HG03103 (cell line): ENCODE measurements at regions not wholly inside any gene's neighbourhood (a gene's known extent, or its start where the extent isn't known, plus 50 kb on each side); places are given as distances from the start of the nearest gene placed in this dataset.

Experiments
- ATAC-seq: cut with Tn5 transposase; IDR thresholded peaks from one replicate; pipeline ENCODE4 v1.9.1; 2021; ENCODE audit warnings: low read depth; ENCODE audit not compliant: unreplicated experiment

GRCh38 chr9:109937861-109938453 is 158.0 kb downstream of the PALM2AKAP2 start:
- ATAC-seq, result no peak

- ATAC-seq, result no peak
Observed at GRCh38 chr9:109939698-109940342, 159.8 kb downstream of the PALM2AKAP2 start.

- ATAC-seq, result no peak
Observed at GRCh38 chr9:109940561-109940960, 160.6 kb downstream of the PALM2AKAP2 start.

DNA sequence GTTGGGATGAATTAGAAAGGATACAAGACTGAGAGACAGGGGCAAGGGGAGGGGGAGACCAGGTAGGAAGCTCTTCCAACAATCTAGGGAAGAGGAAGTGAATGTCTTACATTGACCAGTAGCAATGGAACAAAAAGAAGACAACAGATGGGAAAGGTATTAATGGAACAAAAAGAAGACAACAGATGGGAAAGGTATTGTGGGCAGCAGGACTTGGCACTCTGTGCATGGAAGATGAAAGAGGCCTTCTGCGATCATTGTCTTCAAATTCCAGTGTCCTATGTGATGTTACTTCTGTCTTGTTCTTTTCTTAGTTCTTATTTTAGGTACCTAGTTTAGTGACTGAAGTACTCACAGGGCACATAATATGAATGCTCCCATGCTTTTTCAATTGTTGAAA is 161.8 kb downstream of the PALM2AKAP2 start:
- ATAC-seq, result no peak

- ATAC-seq, result no peak
Observed at GRCh38 chr9:109945573-109945972, 165.6 kb downstream of the PALM2AKAP2 start.

- ATAC-seq, result no peak
Observed at GRCh38 chr9:109948453-109948852, 168.5 kb downstream of the PALM2AKAP2 start.

GRCh38 chr9:109950710-109951443 is 170.9 kb downstream of the PALM2AKAP2 start:
- no peak for ATAC-seq

- ATAC-seq, result no peak
Observed at GRCh38 chr9:109953300-109953699, 173.3 kb downstream of the PALM2AKAP2 start.

GRCh38 chr9:109953813-109954497 is 174.0 kb downstream of the PALM2AKAP2 start:
- no peak for ATAC-seq

- ATAC-seq, result no peak
Observed at GRCh38 chr9:109956717-109957440, 176.9 kb downstream of the PALM2AKAP2 start.

GRCh38 chr9:109959679-109960078 is 179.7 kb downstream of the PALM2AKAP2 start:
- ATAC-seq, result no peak

DNA sequence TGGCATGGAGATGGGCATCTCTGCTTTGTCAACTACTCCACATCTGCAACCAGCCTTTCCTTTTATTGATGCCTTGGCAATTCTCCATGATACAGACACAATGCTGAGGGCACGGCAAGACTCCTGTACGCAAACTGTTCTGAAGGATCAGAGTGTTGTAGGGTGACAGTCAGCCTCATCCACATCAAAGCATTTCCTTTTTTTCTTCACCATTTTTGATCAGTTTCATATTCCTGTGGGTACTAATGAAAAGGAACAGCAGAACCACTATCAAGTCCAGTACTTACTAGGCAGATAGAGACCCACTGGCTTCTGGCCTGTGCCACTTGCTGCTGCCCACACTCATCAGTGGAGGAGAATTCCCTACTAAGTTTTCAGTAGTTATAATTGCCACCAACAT is 181.6 kb downstream of the PALM2AKAP2 start:
- ATAC-seq, result no peak

DNA sequence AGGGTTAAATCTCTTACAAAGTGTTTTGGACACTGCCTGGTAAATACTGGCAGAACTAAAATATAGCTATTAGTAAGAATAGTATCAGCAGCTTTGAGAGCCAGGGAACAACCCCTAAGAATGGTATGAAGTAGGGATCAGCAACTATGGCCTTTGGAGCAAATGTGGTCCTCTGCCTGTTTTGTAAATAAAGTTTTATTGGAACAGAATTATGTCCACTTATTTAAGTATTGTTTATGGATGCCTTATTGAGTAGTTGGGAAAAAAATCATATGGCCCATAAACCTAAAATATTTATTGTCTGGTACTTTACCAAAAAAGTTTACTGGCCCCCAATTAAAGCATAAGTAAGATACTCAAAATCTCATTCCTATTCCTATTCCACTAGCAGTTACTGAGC is 182.2 kb downstream of the PALM2AKAP2 start:
- no peak for ATAC-seq

DNA sequence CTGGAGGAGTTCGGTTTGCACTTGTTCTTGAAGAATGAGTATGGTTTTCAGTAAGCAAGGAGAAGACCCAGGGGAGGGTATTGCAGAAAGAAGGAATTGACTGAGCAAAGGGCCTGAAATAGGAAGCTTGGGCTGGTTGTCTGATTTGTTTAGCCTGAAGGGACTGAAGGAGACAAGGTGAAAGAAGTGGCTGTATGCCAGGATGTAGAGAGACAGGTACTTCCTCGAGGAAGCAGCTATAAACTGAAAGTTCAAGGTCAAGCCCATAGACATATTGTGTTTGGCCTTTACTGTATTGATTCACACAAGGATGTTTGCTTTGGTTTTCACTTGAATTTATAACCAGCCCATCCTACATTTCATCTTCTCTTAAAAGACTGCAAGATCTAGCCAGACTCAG is 183.1 kb downstream of the PALM2AKAP2 start:
- ATAC-seq, result no peak

DNA sequence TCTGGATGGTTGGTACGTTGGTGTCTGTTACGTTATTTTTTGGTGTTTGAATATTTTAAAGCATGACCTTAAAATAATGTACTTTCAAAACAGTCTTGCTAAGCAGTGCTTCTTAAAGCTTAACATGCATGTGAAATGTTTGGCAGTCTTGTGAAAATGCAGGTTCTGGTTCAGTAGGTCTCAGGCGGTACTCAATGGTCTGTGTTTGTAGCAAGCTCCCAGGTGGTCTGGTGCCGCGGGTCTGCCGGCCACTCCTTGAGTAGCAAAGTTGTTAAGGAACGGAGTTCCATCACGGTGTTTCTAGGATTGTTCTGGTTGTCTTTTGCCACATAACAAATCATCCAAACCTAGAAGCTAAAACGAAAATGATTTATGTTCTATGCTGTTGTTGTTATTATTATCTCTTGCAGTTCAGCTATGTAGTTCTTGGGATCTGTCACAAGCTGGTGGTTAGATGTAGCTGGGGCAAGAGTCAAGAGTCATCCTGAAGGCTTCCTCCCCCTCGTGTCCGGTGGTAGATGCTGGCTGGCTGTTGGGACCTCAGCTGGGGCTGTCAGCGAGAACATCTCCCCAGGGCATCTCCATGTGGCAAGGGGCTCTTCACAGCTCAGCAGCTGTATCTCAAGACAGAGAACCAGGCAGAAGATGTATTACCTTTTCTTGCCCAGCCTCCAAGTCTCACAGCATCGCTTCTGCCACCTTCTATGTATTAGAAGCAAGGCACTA is 186.8 kb downstream of the PALM2AKAP2 start:
- ATAC-seq, result no peak

- ATAC-seq, result peak; percentile 34
Observed at GRCh38 chr9:109967651-109968642, 187.9 kb downstream of the PALM2AKAP2 start.

GRCh38 chr9:109969011-109969410 is 189.0 kb downstream of the PALM2AKAP2 start:
- no peak for ATAC-seq

GRCh38 chr9:109969573-109970237 is 189.7 kb downstream of the PALM2AKAP2 start:
- ATAC-seq, result no peak
